ENCODE measurements at regions not wholly inside any gene's neighbourhood (a gene's known extent, or its start where the extent isn't known, plus 50 kb on each side); places are given as distances from the start of the nearest gene placed in this dataset.
A peak's percentile ranks its signal among the peaks of the same experiment; 100 is the strongest.

GRCh38 chr1:232223887-232224286, 406.0 kb downstream of the SIPA1L2 start:
- no peak for DNase-seq (ENCODE audit: insufficient read length, low spot score)
- no peak for FAIRE-seq

- DNase-seq (ENCODE audit: insufficient read length, low spot score) (no peak), FAIRE-seq (no peak)
These were observed 406.7 kb downstream of the SIPA1L2 start for GRCh38 chr1:232223183-232223708.

GRCh38 chr1:232222614-232223013, 407.3 kb downstream of the SIPA1L2 start:
- DNase-seq (ENCODE audit: insufficient read length, low spot score) (no peak), FAIRE-seq (no peak)

GRCh38 chr1:232221802-232222499, 408.0 kb downstream of the SIPA1L2 start:
- FAIRE-seq = no peak
- DNase-seq (ENCODE audit: insufficient read length, low spot score) = no peak

- FAIRE-seq (no peak), DNase-seq (ENCODE audit: insufficient read length, low spot score) (no peak)
These were observed 410.7 kb downstream of the SIPA1L2 start for GRCh38 chr1:232218955-232219865.

GRCh38 chr1:232213928-232214327, 416.0 kb downstream of the SIPA1L2 start:
- FAIRE-seq (no peak), DNase-seq (ENCODE audit: insufficient read length, low spot score) (no peak)

GRCh38 chr1:232212253-232212652, 417.7 kb downstream of the SIPA1L2 start:
- FAIRE-seq (no peak), DNase-seq (ENCODE audit: insufficient read length, low spot score) (no peak)

GRCh38 chr1:232211149-232211548, 418.8 kb downstream of the SIPA1L2 start:
- FAIRE-seq (peak; percentile 58), DNase-seq (ENCODE audit: insufficient read length, low spot score) (peak; percentile 4)

GRCh38 chr1:232209357-232209756, 420.6 kb downstream of the SIPA1L2 start:
- no peak for FAIRE-seq
- no peak for DNase-seq (ENCODE audit: insufficient read length, low spot score)

- FAIRE-seq = no peak
- DNase-seq (ENCODE audit: insufficient read length, low spot score) = no peak
These were observed 422.7 kb downstream of the SIPA1L2 start for GRCh38 chr1:232207073-232207866.

GRCh38 chr1:232204269-232204668, 425.7 kb downstream of the SIPA1L2 start:
- FAIRE-seq (no peak), DNase-seq (ENCODE audit: insufficient read length, low spot score) (no peak)

- no peak for DNase-seq (ENCODE audit: insufficient read length, low spot score)
- no peak for FAIRE-seq
These were observed 428.9 kb downstream of the SIPA1L2 start for GRCh38 chr1:232201024-232201423.

- FAIRE-seq (no peak), DNase-seq (ENCODE audit: insufficient read length, low spot score) (no peak)
These were observed 433.9 kb downstream of the SIPA1L2 start for GRCh38 chr1:232196042-232196441.

- no peak for FAIRE-seq
- no peak for DNase-seq (ENCODE audit: insufficient read length, low spot score)
These were observed 435.5 kb downstream of the SIPA1L2 start for GRCh38 chr1:232194424-232194823.

GRCh38 chr1:232193451-232193783, 436.5 kb downstream of the SIPA1L2 start:
- no peak for DNase-seq (ENCODE audit: insufficient read length, low spot score)
- FAIRE-seq = no peak

- FAIRE-seq = no peak
- no peak for DNase-seq (ENCODE audit: insufficient read length, low spot score)
These were observed 437.0 kb downstream of the SIPA1L2 start for GRCh38 chr1:232192781-232193450.

GRCh38 chr1:232191560-232191959, 438.4 kb downstream of the SIPA1L2 start:
- DNase-seq (ENCODE audit: insufficient read length, low spot score) (no peak), FAIRE-seq (no peak)

GRCh38 chr1:232188318-232188717, 441.6 kb downstream of the SIPA1L2 start:
- FAIRE-seq = no peak
- DNase-seq (ENCODE audit: insufficient read length, low spot score) = no peak

- DNase-seq (ENCODE audit: insufficient read length, low spot score) = no peak
- no peak for FAIRE-seq
These were observed 443.0 kb downstream of the SIPA1L2 start for GRCh38 chr1:232186931-232187330.
